Thoracic aorta (tissue), 2 donors: ENCODE measurements at regions not wholly inside any gene's neighbourhood (a gene's known extent, or its start where the extent isn't known, plus 50 kb on each side); places are given as distances from the start of the nearest gene placed in this dataset.

Source experiments
- ATAC-seq: fragments of 150-250 bp; one replicate; pipeline ENCODE4 v1.8.0; 2017; ENCODE audit warnings: low read depth; ENCODE audit not compliant: insufficient number of reproducible peaks, low FRiP score
- DNase-seq: peaks from one replicate; pipeline ENCODE4 v3.0.0-alpha.2; 2020; ENCODE audit warnings: low spot score
- H3K27ac ChIP-seq, 2 donors: fragments of 200-600 bp; sonication (generic); 1 replicate in 1 of 2; 2 replicates in 1 of 2; pipeline ENCODE4 v1.5.1; 2016; ENCODE audit warnings: mild to moderate bottlenecking in 2 of 2, moderate library complexity in 2 of 2
- H3K27me3 ChIP-seq: fragments of 200-600 bp; sonication (generic); replicated peaks from 2 replicates; pipeline ENCODE4 v1.6.0; 2016; ENCODE audit warnings: mild to moderate bottlenecking; ENCODE audit not compliant: insufficient read depth
- H3K36me3 ChIP-seq: fragments of 200-600 bp; sonication (generic); one replicate; pipeline ENCODE4 v1.5.1; 2016
- H3K4me1 ChIP-seq, 2 donors: fragments of 200-600 bp; sonication (generic); 1 replicate in 1 of 2; 2 replicates in 1 of 2; pipeline versions ENCODE4 v1.5.1 to v1.6.0; 2016; ENCODE audit warnings: low read depth in 2 of 2, mild to moderate bottlenecking in 1 of 2; ENCODE audit not compliant: control insufficient read depth in 1 of 2
- H3K4me3 ChIP-seq: fragments of 200-600 bp; sonication (generic); 2 replicates; pipeline ENCODE4 v1.5.1; 2016; ENCODE audit warnings: mild to moderate bottlenecking
- H3K9me3 ChIP-seq: fragments of 200-600 bp; sonication (generic); 2 replicates; pipeline ENCODE4 v1.5.1; 2016
- TF ChIP-seq, protein P1 (sequence below): fragments of 200-600 bp; sonication (generic); IDR thresholded peaks from one replicate; pipeline ENCODE4 v1.5.1; 2019; ENCODE audit warnings: antibody characterized with exemption

DNA sequence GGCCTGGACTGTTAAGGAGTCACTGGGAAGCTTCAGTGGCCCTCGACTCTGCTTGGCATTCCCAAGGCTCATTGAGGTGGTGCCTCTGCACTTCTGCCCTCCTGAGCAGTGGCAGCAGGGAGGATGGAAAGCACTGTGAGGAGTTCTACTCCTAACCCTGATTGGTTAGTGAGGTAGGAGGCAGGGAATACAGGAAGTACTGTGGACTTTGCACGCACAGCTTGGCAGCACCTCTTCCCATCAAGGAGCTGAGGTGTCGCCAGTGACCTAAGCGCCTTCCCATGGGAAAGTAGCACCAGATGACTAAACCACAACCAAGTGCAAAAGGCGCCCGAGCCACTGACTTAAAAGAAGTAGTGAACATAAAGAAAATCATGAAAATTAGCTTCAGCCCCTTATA, 152.5 kb upstream of the CADM1 start:
- DNase-seq, result no peak
- no peak overlapping the region for H3K4me3 ChIP-seq
- no peaks in the 10 kb centered on the region for H3K9me3 ChIP-seq
- H3K4me1 ChIP-seq, result peaks cover 0 to 10% of the 10 kb centered on the region in 2 donors
- no peaks in the 10 kb centered on the region for H3K27me3 ChIP-seq
- TF ChIP-seq, protein P1, sequence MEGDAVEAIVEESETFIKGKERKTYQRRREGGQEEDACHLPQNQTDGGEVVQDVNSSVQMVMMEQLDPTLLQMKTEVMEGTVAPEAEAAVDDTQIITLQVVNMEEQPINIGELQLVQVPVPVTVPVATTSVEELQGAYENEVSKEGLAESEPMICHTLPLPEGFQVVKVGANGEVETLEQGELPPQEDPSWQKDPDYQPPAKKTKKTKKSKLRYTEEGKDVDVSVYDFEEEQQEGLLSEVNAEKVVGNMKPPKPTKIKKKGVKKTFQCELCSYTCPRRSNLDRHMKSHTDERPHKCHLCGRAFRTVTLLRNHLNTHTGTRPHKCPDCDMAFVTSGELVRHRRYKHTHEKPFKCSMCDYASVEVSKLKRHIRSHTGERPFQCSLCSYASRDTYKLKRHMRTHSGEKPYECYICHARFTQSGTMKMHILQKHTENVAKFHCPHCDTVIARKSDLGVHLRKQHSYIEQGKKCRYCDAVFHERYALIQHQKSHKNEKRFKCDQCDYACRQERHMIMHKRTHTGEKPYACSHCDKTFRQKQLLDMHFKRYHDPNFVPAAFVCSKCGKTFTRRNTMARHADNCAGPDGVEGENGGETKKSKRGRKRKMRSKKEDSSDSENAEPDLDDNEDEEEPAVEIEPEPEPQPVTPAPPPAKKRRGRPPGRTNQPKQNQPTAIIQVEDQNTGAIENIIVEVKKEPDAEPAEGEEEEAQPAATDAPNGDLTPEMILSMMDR, result no peak
- ATAC-seq, result no peak
- H3K36me3 ChIP-seq, result no peaks in the 10 kb centered on the region
- no peak overlapping the region for H3K27ac ChIP-seq

DNA sequence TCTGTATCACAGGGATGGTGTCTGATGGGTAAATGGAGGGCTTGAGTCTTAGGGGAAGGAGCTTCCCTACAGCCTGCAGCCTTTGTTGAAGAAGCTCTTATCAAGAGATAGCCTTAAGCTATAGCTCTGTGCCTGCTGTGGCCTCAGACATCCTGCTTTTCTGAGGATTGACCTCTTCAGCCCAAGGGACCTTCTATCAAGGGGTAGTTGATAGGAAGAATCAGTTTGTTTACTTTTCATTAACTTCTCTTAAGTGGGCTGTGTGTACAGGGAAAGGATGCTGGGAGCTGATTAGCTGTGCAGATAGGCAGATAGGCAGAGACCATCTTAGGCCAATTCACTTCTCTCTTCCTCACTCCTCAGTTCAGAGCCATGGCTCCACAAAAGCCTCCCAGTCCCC, 151.8 kb upstream of the CADM1 start:
- Histone ChIP-seq H3K27ac (no peak overlapping the region), H3K4me3 (no peak overlapping the region), H3K9me3 (no peaks in the 10 kb centered on the region), H3K27me3 (no peaks in the 10 kb centered on the region), H3K4me1 (peaks cover 0 to 10% of the 10 kb centered on the region in 2 donors), H3K36me3 (no peaks in the 10 kb centered on the region)
- no peak for DNase-seq
- ATAC-seq, result no peak
- TF ChIP-seq, protein P1, result no peak

DNA sequence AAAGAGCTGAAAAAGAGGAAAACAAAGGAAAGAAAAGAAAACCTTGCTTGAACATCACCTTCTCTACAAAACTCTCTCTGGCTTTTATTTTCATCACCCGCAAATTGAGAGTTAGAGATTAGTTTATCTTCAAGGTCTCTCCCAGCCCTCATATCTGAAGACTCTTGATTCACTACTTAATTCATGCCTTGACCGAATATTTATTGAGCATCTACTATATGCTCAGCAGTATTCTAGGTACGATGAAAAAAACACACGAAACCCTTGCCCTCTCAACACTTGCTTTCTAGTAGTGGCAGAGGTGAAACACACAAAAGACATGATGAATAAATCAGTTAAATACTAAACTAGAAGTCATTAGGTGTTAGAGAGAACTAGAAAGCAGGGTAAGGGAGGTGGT, 150.6 kb upstream of the CADM1 start:
- H3K27ac ChIP-seq, result no peak overlapping the region
- no peak overlapping the region for H3K4me3 ChIP-seq
- H3K4me1 ChIP-seq, result peaks cover 0 to 9% of the 10 kb centered on the region in 2 donors
- TF ChIP-seq, protein P1, result no peak
- H3K36me3 ChIP-seq, result no peaks in the 10 kb centered on the region
- ATAC-seq, result no peak
- no peaks in the 10 kb centered on the region for H3K9me3 ChIP-seq
- H3K27me3 ChIP-seq, result no peaks in the 10 kb centered on the region
- no peak for DNase-seq

DNA sequence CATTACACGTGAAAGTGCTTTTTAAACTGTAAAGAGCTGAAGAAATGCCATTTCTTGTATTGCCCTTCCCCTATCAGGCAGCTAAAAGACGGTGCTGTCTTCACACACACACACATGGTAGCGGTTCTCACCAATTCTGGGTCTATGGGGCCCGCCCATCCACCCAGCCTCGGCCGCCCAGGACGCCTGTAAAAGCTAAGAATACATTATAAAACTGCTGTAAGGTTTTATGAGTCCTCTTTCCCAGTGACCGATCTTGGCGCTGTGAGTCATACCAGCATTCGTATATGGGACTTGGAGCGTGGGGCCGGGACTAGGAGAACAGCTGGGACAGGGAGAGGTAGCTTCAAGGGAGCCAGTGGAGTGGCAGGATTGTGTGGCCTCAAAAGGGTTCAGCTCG, 149.7 kb upstream of the CADM1 start:
- TF ChIP-seq, protein P1, result no peak
- DNase-seq (no peak), ATAC-seq (no peak)
- H3K36me3 ChIP-seq, result no peaks in the 10 kb centered on the region
- H3K27ac ChIP-seq, result no peak overlapping the region
- H3K9me3 ChIP-seq, result no peaks in the 10 kb centered on the region
- no peaks in the 10 kb centered on the region for H3K27me3 ChIP-seq
- peaks cover 0 to under 1% of the 10 kb centered on the region in 2 donors for H3K4me1 ChIP-seq
- H3K4me3 ChIP-seq, result no peak overlapping the region

- H3K4me1 ChIP-seq, result no peaks in the 10 kb centered on the region
- H3K9me3 ChIP-seq, result no peaks in the 10 kb centered on the region
- no peaks in the 10 kb centered on the region for H3K36me3 ChIP-seq
- TF ChIP-seq, protein P1, result no peak
- DNase-seq, result no peak
- no peak overlapping the region for H3K4me3 ChIP-seq
- no peak overlapping the region for H3K27ac ChIP-seq
- no peak for ATAC-seq
- no peaks in the 10 kb centered on the region for H3K27me3 ChIP-seq
Observed at GRCh38 chr11:115653076-115653475, 148.9 kb upstream of the CADM1 start.
